Stimulated activated CD8-positive, alpha-beta memory T cell treated with anti-CD3 and anti-CD28 coated beads, Interleukin-2, amount 100 ng/mL, for 48 hours (primary cell): ENCODE measurements at regions not wholly inside any gene's neighbourhood (a gene's known extent, or its start where the extent isn't known, plus 50 kb on each side); places are given as distances from the start of the nearest gene placed in this dataset.

ENCODE experiments used
- DNase-seq, 2 donors: peaks; one replicate each; pipeline ENCODE4 v3.0.0-alpha.2; 2020; ENCODE audit warnings: low read depth in 2 of 2

DNA sequence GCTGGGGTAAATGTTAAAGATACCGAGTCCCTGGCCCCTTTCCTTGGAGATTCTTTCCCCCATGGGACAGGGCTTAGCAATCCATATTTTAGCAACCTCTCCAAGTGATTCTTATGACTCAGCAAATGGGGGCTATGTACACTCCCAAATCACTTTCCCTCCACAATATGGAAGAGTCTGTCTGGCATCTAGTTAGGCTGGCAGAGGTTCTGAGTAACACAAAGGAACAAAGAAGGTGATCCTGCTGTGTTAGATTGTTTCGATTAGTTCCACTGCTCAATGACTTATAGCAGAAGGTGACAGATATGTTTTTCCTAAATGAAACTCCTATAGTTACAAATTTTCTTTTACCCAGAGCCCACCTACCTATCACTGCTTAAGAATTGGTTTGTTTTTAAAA lies 154.0 kb upstream of the SYT13 start:
- no peak for DNase-seq

DNA sequence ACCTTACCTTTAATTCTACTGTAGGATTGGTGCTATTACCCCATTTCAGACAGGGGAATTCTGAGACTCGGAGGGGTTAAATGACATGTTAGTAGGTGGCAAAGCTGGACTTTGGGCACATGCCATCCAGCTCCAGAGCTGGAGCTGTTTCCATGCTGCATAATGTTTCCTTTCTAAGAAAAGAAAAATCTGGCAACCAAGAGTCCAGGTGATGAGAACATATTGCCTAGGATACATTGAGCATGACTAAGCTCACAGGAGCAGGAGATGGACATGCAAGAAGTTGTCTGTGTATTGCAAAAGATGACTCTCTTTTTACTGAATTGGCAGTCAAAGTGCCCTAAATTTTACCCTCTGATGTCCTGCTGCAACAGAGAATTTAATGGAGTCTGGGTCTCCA lies 150.8 kb upstream of the SYT13 start:
- DNase-seq, result no peak

DNA sequence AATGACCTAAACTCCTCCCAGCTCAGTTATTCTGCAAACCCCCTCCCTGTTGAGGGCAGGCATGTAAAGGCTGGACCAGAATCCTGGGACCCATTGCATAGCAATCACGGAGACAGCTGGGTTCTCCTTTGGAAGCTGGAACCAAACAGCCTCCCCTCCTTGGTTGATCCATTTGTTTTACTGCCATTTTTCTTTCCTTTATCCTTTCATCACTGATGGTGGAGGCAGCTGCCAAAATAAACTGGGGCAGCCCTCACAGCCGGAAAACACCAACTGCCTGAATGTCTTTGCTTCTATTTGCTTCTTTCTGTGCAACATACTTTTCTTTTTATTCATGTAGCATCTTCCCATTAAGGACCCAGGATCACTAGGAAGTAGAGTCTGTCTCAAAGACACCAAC lies 150.0 kb upstream of the SYT13 start:
- no peak for DNase-seq

DNA sequence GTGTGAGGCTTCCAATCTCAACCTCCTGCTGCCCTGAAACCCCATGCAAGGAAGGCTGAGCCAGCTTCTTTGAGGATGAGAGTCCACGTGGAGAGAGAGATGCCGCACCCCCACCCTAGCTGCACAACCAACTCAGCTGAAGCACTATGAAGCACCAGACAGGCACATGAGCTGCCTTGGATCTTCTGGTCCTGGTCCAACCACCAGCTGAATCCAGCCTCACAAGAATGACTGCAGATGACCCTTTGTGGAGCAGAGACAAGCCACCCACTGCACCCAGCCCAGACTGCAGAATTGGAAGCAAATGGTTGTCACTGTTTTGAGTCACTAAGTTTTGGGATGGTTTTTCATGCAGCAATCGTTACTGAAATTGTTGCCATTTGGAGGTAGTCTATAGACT lies 149.6 kb upstream of the SYT13 start:
- no peak for DNase-seq

DNA sequence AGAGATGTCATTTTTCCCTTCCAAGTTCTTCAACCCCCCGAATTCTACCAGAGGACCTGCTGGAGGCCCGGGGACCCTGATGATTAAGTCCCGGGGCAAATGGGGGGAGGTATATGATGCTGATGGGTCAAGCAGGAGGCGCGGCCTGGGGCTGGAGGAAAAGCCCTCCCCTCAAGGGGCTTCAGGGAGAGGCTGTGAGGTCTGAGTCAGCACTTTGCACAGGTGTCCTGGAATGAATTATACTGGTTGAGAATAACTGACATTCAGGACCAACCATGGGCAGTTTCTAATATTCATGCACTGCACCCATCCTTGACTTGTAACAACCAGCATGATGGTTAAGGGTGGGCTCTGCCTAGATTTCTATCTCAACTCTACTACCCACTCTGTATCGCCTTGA lies 146.8 kb upstream of the SYT13 start:
- DNase-seq, result no peak

DNA sequence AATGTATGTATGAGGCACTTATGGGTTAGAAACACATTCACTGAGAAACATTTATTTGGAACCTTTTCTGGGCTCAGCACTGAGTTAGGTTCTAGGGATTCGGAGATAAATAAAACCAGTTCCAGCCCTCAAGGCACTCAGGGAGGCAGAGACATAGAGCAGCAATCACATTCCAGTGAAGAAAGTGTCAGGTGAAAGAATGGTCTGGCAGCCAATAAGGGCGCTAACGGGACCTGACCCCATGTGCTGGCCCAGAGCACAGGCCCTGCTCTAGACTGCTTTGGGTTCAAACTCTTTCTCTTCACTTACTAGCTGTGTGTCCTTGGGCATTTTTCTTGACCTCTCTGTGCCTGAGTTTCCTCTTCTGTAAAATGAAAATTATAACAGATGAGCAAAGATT lies 146.0 kb upstream of the SYT13 start:
- DNase-seq, result no peak

DNA sequence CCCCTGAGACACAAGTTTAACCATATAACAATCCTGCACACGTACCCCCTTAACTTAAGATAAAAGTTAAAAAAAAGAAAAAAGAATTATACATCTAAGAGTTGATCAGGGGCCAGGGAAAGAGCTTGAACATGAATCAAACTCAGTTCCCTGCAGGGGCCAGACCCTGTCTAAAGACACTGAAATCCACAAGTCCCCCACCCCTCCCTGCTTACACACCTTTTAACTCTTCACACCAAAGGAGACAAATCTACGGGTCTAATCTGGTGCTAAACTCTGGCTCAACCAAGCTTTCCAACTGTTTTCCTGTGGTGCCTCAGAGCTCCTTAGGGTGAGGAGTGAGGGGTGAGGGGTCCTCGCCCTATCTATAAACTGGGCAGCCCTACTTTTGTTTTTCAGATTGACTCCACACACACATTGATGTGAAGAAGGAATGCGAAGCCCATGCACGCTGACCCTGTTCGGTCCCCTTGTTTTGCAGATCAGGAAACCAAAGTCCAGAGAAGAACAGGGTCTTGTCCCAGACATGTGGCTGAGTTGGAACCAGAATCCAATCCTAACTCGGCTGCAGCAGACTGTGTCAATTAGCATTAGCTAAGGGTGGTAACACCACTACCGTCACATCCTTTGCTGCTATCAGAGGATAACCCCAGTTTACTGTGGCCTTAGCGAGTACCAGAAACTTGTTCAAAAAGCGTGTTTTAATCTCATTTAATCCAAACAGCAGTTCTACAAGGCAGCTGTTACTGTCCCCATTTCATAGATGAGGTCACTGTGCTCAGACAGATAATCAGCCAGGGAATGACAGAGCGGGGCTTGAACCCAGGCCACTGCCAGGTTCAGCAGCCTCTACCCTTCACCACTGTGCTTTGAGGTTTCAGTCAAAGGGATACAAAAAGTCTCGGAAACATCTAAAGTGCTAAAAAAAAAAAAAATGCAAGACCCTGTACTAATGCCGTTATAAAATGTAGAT lies 145.2 kb upstream of the SYT13 start:
- no peak for DNase-seq

DNA sequence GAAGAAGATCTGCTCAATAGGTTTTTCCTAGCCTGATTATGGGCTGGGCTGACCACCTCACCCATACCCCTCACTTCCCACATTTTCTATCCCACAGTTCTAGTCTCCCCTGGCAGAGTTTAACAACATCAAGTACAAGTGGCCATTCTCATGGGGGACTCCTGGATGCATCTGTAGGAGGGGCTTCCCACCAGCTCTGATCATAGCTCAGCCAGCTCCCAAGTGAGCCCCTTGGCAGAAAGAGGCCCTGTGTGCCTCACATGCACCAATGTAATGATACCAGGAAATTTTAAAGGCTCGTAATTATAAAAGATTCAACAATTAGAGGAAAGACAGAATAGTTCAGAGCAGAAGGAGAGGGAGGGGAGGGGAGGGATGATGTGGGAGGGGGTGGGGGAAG lies 144.2 kb upstream of the SYT13 start:
- DNase-seq, result no peak

DNA sequence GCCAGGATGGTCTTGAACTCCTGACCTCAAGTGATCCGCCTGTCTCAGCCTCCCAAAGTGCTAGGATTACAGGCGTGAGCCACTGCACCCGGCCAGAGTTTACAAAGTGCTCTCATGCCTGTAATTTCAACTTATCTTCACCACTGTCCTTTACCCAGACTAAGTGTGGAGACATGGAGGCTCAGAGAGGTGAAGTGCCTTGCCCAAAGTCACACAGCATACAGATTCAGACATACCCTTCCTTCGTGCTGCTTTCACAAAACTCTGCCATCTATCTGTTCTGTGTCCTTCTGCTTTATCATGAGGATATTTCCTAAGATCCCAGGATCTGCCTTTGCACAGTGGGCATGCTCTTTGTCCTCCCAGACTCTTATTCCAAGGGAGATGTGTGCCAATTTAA lies 143.6 kb upstream of the SYT13 start:
- no peak for DNase-seq

DNA sequence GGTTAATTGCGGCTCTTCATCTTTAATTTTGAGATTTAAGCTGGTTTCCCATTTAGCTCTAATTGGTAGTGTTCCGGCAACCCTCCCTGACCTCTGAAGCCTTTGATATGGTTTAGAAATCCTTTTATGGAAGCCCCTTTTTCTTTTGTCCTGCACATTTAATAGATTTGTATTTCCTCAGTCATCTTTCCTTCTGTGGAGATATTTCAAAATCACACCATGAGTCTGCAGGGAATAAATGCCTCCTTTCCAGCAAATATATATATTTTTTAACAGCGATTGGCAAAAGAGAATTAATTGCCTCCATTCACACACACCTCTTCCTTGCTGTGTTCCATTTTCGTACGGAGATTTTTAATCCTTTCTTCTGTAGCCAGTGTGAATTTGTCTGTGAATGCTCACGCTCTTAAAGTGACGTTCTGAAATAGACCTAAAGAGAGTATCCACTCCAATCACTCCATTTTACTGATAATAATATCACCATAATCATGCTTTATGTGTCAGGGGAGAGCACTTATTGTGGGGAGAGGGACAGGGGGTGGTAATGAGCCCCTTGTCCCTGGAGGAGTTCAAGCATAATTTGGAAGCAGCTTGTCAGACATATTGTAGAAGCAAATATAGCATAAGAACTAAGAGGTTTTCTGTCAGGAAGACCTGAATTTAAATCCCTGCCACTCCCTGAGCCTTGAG lies 142.5 kb upstream of the SYT13 start:
- no peak for DNase-seq

DNA sequence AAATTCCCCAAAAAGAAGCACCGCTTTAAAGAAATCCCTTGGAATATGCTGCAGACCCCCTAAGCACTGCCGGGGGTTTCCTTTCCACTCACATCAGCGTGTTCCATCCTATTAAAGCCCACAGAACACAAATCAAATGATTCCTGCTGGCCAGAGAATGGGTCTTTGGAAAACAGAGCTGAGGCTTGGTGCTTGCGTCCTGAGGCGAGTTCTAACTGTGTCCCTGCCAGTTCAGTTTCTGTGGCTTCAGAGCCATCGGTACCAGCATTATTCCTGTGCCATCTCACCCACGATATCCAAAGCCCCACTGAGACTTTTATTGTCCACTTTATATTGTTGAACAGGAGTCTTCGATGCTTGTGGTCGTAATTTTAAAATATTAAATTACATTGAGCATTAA lies 142.0 kb upstream of the SYT13 start:
- no peak for DNase-seq

DNA sequence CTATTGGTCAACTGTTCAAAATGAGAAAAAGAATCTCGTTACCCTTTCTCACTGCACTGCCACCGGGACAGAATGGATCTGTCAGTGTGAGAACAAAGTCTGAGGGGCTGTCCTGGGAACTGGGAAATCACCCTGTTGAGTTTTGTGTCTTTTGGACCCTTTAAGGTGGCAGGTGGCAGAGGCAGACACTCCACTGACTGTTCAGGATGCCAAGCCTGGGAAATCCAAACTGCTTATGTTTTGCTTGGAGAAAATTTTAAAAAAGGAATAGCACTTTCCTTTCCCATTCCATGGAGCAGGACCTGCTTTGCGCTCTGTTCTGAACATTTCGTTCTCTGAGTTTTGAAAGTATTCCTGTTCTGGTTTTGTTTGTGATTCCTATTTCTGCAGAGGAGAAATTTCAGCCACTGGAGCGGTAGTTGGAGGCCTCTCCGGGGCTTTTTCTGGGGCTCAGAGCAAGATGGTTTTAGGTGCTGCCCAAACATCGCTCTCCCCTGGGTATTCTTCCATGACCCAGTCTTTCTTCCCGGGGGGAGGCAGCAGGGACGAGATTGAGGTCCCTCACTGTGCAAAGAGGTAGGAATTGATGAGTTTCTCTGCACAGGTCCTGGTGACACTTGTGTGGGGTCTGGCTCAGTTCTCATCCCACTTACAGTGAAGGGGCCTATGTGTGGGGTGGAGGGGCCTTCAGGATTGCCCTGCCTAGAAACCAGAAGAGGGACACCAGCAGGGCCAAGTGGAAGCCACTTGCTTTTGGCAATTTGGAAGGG lies 138.5 kb upstream of the SYT13 start:
- DNase-seq, result no peak

DNA sequence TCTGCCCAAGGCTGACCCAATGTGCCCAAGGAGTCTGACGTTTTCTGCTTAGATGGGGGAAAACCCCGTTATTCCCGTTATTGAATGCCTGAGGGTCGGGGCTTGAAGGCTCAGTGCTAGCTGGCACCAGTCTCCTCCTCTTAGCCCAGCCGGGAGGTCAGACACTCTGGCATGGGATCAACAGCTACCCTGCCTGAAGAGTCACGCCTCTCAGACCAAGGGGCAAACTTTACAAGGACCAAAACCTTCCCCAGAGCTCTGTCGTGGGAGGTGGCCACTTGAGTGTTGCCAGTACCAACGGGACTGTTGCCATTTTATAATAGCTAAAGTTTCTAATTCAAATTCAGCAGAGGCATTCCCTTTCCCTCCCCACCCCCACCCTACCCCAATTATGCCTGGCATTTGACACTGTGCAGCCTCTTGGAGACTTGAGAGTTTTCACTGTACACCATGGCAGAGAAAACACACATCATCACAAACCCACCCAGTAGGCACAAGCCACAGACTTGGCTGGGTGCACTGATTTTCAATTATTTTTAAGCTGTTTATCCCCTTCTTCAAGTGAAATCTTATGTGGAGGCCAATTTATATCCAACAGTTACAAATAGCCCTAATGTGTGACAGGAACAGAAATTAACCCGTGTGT lies 137.5 kb upstream of the SYT13 start:
- no peak for DNase-seq

DNA sequence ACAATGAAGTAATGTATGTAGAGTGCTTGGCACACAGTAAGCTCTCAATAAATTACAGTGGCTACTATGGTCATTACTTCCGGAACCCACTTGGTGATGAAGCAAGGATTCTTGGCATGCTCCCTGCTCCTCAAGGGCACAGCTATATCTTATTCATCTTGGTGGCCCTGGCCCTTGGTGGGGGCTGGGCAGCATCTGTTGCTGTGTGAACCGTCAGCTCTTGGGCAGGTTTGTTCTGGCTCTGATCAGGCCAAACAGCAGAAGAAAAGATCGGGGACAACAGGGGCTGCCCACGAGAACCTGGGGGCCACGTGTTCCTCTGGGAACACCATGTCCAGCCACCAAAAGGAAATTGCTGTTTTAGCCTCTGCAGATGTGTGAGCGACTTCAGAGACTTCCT lies 136.9 kb upstream of the SYT13 start:
- DNase-seq, result no peak

DNA sequence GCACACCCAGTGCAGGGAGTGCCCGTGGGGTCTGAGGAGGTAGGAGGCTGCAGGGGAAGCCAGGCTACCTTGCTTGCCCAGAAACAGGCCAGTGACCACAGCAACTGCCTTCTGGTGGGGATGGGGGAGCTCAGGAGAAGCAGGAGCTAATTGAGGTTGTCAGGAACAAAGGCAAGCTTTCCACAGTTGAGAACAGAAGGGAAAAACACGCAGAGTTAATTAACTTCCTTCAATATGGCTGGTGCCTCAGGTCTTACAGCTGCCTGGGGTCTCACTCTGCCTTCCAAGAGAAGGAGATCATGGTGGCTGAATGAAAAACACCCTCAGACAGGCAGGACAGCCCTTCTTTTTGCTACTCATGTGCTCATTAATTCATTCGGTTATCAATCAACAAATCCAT lies 127.9 kb upstream of the SYT13 start:
- no peak for DNase-seq

DNA sequence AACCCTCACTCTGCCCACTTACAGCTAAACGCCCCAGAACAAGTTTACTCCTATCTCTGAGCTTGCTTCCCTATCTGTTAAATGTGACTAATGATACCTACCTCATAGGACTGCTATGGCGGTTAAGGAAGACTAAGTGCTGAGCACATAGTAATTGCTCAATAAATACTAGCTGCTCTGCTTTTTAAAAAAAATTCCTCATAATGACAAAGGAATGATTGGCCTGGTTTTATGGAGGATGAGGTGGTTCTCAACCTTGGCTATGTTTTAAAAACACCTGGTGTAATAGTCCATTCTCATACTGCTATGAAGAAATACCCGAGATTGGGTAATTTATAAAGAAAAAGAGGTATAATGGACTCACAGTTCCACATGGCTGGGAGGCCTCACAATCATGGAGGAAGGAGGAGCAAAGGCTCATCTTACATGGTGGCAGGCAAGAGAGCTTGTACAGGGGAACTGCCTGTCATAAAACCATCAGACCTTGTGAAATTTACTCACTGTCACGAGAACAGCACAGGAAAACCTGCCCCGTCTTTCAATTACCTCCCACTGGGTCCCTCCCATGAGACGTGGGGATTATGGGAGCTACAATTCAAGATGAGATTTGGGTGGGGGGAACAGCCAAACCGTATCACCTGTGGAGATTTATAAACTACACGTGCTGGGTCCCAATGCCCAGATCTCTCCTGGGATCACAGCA lies 127.2 kb upstream of the SYT13 start:
- no peak for DNase-seq

DNA sequence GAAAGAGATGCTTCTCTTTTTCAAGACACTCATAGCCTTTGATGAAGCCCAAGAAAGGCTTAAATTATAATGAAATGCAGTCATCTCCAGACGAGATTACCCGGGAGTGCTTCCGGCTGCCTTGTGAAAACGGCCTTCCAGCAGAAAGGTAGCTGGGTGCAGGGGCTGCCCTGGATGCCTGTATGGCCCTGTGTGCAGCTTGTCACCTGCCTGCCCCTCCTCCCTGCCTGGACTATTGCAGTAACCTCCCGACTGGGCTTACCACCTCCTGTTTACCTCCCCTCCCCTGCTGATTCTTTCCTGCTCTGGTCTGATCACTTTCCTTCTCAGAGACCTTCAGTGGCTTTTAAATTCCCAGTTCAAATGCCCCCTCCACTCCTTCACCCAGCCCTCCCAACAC lies 126.4 kb upstream of the SYT13 start:
- no peak for DNase-seq

DNA sequence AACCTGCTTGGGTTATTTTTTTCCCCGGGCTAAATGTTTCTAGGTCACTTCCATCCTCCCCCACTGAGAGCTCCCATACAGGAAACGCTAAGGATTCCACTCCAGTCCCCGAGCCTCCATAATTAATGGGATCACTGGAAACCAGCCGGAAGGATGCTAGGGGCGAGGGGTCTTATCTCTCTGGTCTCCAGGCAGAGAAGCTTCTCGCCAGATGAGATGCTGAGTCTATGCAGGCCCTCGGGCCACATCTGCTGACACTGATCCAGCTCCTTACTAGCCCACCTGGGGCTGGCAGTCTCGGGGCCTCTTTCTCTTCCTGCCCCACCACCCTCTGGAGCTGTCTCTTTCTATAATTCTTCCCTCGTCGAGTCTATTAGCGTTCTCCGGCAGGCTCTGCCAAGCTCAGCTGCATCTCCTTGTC lies 125.9 kb upstream of the SYT13 start:
- DNase-seq, result no peak

DNA sequence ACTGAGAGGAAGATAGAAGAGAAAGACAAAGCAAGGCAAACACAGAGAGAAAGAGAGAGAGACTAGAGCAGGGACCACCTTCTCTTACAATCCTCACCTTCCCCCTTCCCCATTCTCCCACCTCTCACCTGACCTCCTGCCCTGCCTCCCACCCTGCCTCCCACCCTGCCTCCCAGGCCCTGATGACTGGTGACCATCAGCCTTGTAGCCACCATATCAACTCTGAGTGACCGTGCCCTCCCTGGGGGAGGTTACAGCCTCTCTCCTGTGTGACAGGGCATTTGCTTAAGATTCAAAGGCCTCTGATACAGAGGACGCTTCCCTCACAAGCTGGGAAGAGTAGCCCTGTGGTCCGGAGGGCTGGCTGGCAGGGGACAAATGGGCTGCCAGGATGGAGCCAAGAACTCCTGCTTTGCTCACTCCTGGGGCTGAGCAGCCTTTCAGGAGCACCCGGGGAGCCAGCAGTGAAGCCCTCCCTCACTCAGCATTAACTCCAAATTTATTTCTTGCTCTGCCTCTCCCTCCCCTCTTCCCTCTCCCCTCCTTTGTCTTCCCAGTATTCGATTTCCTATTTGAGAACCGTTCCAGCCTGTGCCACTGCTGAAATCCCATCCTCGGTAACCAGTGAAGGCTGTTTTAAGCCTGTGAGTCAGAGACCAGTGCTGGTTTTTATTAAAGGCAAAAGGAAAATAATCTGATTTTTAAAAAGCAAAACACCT lies 125.2 kb upstream of the SYT13 start:
- DNase-seq, result no peak

DNA sequence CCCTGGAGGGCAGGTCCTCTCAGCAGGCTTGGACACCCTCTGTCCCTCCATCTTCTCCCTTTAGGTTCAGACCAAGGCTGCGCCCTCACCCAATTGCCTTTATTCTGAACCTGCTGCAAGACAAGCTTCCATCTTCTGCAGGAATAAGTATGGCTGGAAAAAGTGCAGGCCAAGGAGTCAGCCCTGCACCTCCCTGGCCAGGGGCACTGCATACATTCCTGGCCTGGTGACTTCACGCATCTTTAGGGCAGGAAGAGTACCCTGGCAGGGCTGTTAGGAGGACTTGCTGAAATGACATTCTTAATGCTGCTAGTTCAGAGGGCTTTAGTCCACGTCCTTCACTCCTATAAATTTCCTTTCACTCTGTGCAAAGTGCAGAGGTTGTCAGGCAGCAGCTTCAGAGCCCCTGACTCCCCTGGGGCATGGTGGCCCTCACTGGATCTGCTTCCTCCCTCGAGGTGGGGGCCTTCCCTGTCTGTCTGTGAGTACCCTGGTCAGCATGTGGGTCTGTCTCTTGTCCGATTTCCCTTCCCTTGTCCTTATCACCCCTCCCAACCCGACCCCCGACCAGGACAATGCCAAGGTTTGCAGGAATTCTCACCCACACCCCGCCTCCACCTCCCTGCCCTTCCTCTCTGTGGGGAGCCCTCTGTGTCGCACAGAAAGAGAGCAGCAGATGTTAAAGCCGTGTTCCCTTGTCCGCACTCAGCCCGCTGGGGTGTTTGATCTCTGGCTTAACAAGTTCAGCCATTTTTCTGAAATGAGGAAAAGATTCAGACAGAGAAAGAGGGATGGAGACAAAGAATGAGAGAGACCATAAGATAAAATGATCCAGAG lies 124.5 kb upstream of the SYT13 start:
- DNase-seq, result no peak
